Right atrium auricular region (tissue), 2 donors: ENCODE measurements at regions not wholly inside any gene's neighbourhood (a gene's known extent, or its start where the extent isn't known, plus 50 kb on each side); places are given as distances from the start of the nearest gene placed in this dataset.

Experiments
- DNase-seq: peaks from one replicate; pipeline ENCODE4 v3.0.0-alpha.2; 2019; ENCODE audit warnings: low spot score
- H3K27ac ChIP-seq, 2 donors: fragments of 200-600 bp; sonication (generic); 1 replicate in 1 of 2; 2 replicates in 1 of 2; pipeline ENCODE4 v1.5.1; 2016 to 2019
- H3K27me3 ChIP-seq, 2 donors: fragments of 200-600 bp; sonication (generic); one replicate each; pipeline versions ENCODE4 v1.5.1 to v1.6.0; 2017 to 2019
- H3K36me3 ChIP-seq: fragments of 200-600 bp; sonication (generic); one replicate; pipeline ENCODE4 v1.5.1; 2016
- H3K4me1 ChIP-seq, 2 donors: fragments of 200-600 bp; sonication (generic); one replicate each; pipeline versions ENCODE4 v1.5.1 to v1.6.0; 2017 to 2019
- H3K4me3 ChIP-seq, 2 donors: fragments of 200-600 bp; sonication (generic); 1 replicate in 1 of 2; 2 replicates in 1 of 2; pipeline ENCODE4 v1.5.1; 2017 to 2019; ENCODE audit warnings: mild to moderate bottlenecking in 1 of 2, moderate library complexity in 1 of 2
- H3K9me3 ChIP-seq, 2 donors: fragments of 200-600 bp; sonication (generic); one replicate each; pipeline ENCODE4 v1.5.1; 2019
- CTCF ChIP-seq, 2 donors: fragments of 200-600 bp; sonication (generic); IDR thresholded peaks; one replicate each; pipeline ENCODE4 v1.5.1; 2019; ENCODE audit warnings: antibody characterized with exemption in 2 of 2

DNA sequence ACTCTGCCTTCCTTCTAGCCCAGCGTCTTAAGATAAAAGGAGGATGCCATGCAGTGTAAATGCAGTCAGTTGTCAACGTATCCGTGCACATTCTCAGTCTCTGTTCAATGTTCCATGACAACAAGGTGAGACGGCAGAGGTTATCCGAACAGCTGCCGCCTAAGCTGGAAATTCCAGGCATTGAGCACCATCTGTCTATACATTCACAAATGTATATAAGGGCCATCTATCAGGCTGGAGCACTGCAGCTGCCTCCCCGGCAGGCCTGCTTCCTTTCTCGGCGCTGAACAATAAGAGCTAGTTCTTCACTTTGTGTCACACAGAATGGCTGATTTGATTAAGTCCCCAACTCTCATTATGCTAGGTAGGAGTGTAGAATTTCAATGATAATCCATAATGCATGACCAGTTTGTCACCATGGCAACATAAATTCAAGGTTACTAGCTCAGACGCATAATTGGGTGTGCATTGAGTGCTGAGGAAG is 282.2 kb upstream of the SOX11 start:
- H3K9me3 ChIP-seq, result no peaks in the 10 kb centered on the region
- DNase-seq, result no peak
- no peaks in the 10 kb centered on the region for H3K4me1 ChIP-seq
- no peak overlapping the region for H3K4me3 ChIP-seq
- no peaks in the 10 kb centered on the region for H3K27me3 ChIP-seq
- no peak for TF ChIP-seq CTCF (IDR thresholded peaks at IDR 0.05)
- H3K36me3 ChIP-seq, result no peaks in the 10 kb centered on the region
- no peak overlapping the region for H3K27ac ChIP-seq

- no peaks in the 10 kb centered on the region for H3K36me3 ChIP-seq
- H3K4me1 ChIP-seq, result no peaks in the 10 kb centered on the region
- H3K4me3 ChIP-seq, result no peak overlapping the region
- TF ChIP-seq CTCF (IDR thresholded peaks at IDR 0.05), result no peak
- H3K27ac ChIP-seq, result no peak overlapping the region
- H3K9me3 ChIP-seq, result no peaks in the 10 kb centered on the region
- no peak for DNase-seq
- H3K27me3 ChIP-seq, result no peaks in the 10 kb centered on the region
Measured at GRCh38 chr2:5410991-5411700, 281.0 kb upstream of the SOX11 start.

DNA sequence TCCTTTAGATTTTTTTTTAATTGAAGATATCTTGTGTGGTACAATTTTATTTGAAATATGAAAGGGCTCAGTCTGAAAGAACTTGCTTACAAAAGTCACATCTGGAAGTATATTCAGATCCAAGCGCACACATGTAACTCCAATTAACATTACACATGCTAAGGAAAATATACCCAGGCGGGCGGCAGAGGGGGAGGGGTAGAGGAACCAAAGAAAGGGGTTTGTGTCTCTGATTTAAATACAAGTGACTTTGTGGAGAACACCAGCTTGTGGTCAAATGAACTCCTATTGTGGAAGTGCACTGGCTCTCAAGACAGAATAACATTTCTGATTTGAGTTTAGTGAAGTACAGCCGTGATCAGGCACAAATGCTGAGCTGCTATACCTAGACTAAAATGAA is 280.2 kb upstream of the SOX11 start:
- Histone ChIP-seq H3K27ac (no peak overlapping the region), H3K4me3 (no peak overlapping the region), H3K4me1 (no peaks in the 10 kb centered on the region), H3K27me3 (no peaks in the 10 kb centered on the region), H3K9me3 (no peaks in the 10 kb centered on the region), H3K36me3 (no peaks in the 10 kb centered on the region)
- no peak for DNase-seq
- no peak for TF ChIP-seq CTCF (IDR thresholded peaks at IDR 0.05)

- Histone ChIP-seq H3K4me3 (no peak overlapping the region), H3K9me3 (no peaks in the 10 kb centered on the region), H3K27me3 (no peaks in the 10 kb centered on the region), H3K36me3 (no peaks in the 10 kb centered on the region), H3K4me1 (no peaks in the 10 kb centered on the region), H3K27ac (no peak overlapping the region)
- DNase-seq, result no peak
- no peak for TF ChIP-seq CTCF (IDR thresholded peaks at IDR 0.05)
Measured at GRCh38 chr2:5433855-5434254, 258.3 kb upstream of the SOX11 start.

GRCh38 chr2:5437375-5437774 is 254.8 kb upstream of the SOX11 start:
- H3K9me3 ChIP-seq, result no peaks in the 10 kb centered on the region
- TF ChIP-seq CTCF (IDR thresholded peaks at IDR 0.05), result no peak
- H3K27ac ChIP-seq, result no peak overlapping the region
- no peak overlapping the region for H3K4me3 ChIP-seq
- no peak for DNase-seq
- no peaks in the 10 kb centered on the region for H3K4me1 ChIP-seq
- H3K27me3 ChIP-seq, result no peaks in the 10 kb centered on the region
- H3K36me3 ChIP-seq, result no peaks in the 10 kb centered on the region

DNA sequence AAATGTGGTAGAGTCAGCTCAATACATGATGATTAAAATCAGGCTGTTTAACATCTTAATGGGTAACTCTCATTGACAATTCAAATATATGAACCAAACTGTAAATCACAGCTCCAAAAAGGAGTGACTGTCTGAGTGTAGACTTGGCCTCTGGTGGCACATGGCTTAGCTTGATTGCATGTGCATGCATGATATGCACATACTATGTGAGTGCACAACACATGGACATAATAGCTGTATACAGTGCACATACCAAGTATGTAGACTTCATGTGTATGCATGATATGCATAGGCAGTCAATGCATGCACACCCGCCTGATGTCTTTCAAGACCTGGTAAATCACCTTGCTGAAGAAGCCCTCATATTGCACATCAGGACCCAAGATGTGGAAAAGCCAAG is 252.0 kb upstream of the SOX11 start:
- no peaks in the 10 kb centered on the region for H3K36me3 ChIP-seq
- no peaks in the 10 kb centered on the region for H3K4me1 ChIP-seq
- no peak overlapping the region for H3K27ac ChIP-seq
- H3K9me3 ChIP-seq, result no peaks in the 10 kb centered on the region
- no peak for TF ChIP-seq CTCF (IDR thresholded peaks at IDR 0.05)
- DNase-seq, result no peak
- no peaks in the 10 kb centered on the region for H3K27me3 ChIP-seq
- no peak overlapping the region for H3K4me3 ChIP-seq
